A673 (cell line): ENCODE measurements at regions not wholly inside any gene's neighbourhood (a gene's known extent, or its start where the extent isn't known, plus 50 kb on each side); places are given as distances from the start of the nearest gene placed in this dataset.

ENCODE experiments used
- CTCF ChIP-seq: fragments of 300-800, 200-600 bp; sonication (generic); conservative IDR thresholded peaks from 2 replicates; pipeline ENCODE4 v1.5.1; 2017; ENCODE audit warnings: low read depth, mild to moderate bottlenecking, antibody characterized with exemption, low read length, moderate library complexity, mixed read lengths
- EZH2 ChIP-seq: fragments of 200-600 bp; sonication (generic); IDR thresholded peaks from 2 replicates; pipeline ENCODE4 v1.6.1; 2017; ENCODE audit warnings: borderline replicate concordance, low read depth, mild to moderate bottlenecking, mixed read lengths, antibody characterized with exemption, low read length; ENCODE audit not compliant: poor library complexity, severe bottlenecking

- no peak for TF ChIP-seq EZH2
- TF ChIP-seq CTCF = no peak; the same call in 1 of the 2 replicates
Measured at GRCh38 chr1:102184477-102184876, 187.8 kb upstream of the OLFM3 start.
